ENCODE measurements at regions not wholly inside any gene's neighbourhood (a gene's known extent, or its start where the extent isn't known, plus 50 kb on each side); places are given as distances from the start of the nearest gene placed in this dataset.

DNA sequence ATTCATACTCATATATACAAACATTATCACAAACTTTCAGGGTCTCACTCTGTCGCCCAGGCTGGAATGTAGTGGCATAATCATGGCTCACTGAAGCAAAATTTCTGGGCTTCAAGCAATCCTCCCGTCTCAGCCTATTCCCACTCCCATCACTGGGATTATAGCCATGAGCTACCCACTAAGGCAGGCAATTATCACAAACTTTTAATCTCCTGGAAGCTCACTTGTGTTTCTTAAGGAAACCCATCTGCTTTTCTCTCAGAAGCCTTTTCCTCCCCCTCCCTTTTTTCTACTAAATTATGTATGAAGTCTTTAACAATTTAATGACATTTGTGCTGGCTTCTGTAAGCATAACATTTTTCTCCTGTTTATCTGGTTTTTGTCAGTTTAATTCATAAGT is 170.5 kb downstream of the AREG start:
- no peak for DNase-seq

DNA sequence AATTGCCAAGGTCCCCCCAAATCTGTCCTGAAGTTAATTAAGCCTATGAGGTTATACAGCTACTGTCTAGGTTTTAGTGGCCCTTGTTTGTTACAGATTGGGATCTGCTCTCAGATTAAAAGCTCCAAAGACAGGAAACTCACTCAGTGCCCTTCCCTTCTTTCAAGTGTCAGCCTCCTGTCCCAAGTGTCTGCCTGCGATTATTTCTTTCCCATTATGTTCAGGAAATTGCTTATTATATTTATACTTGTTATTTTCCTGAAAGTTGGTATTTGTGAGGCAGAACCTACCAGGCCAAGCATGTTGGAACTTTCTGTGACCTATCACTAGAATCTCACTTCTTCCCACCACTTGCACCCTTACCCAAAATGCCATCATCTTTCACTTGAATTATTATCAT is 173.2 kb downstream of the AREG start:
- DNase-seq: no peak

DNA sequence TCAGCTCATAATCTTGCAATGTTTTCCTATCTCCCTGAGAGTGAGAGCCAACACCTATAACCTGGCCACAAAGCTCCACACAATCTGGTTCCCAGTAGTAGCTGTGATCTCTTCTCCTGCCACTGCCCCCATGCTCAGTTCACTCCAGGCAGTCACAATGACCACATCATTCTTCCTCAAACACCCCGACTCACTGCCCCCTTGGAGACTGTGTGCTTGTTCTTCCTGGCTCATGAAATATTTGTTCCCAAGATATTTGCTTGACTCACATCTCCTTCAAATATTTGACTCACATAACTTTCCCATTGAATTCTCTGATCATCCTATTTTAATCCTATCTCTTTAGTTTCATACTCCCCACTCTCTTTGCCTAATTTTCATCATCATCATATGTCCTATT is 173.7 kb downstream of the AREG start:
- no peak for DNase-seq

DNA sequence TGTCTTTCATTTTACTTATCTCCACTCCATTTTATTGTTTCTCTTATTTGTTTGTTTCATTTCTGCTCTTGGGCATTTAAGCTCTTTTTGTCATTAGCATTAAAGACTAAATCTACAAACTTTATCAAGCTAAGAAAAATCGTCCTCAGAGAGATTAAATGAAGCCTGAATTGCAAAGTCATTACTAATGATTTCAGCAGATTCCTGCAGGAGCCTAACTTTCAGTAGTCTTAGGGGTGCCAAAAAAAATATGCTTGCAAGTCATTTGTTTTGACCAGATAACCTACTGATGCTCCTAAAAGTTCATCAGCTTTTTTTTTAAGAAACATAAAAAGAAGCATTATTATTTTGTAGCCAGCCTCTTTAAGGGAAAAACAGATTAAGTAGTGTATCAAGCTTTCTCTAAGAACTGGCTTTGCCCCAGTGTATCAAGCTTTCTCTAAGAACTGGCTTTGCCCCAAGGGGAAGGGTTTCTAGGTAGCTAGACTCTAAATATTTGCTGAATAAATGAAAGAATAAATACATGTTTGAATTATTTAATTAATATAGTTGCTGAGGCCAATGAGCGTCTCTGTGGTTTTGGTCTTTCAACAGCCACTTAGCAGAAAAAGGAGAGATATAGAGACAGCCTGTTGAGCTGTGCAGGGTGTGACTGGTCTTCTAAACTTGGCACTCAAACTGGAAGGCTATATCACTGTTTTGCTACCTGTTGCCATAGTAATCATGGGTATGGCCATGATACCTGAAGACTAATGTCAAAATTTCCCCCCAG is 174.2 kb downstream of the BTC start:
- DNase-seq: no peak

DNA sequence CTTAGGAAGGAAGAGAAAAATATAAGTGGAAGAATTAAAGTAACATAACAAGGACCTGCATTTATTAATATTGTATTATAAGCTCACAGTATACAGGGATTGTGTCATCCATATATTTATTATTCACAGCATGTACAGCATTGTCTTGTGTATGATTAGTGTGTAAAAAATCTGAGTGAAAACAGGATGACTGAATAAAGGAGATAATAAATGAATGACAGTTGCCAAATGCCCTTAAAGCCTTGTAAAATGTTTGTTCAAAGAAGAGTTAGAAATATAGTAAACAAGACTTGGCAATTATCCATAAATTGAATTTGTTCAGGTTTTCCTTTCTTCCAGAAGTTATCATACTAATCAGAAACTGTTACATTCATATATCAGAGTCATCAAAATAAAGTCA is 172.7 kb downstream of the BTC start:
- DNase-seq: no peak

DNA sequence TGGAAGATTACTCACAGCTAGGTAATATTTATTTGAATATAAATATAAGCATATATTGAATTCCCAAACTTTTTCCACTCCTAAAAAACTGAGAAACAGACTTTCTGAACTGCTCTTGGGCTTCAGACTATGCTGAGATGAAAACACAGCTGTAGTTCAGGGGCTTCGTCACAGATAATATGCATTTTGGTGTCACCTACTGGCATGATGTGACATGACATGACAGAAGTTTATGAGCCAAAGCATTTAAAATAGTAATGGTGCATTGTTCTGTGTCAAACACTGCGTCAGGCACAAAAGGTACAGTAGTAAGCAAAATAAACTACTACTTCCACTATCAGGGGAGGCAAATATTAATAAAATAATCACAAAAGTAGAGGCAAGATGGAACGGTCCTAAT is 171.3 kb downstream of the BTC start:
- peak in 1 of 5 experiments; percentile 19 for DNase-seq

DNA sequence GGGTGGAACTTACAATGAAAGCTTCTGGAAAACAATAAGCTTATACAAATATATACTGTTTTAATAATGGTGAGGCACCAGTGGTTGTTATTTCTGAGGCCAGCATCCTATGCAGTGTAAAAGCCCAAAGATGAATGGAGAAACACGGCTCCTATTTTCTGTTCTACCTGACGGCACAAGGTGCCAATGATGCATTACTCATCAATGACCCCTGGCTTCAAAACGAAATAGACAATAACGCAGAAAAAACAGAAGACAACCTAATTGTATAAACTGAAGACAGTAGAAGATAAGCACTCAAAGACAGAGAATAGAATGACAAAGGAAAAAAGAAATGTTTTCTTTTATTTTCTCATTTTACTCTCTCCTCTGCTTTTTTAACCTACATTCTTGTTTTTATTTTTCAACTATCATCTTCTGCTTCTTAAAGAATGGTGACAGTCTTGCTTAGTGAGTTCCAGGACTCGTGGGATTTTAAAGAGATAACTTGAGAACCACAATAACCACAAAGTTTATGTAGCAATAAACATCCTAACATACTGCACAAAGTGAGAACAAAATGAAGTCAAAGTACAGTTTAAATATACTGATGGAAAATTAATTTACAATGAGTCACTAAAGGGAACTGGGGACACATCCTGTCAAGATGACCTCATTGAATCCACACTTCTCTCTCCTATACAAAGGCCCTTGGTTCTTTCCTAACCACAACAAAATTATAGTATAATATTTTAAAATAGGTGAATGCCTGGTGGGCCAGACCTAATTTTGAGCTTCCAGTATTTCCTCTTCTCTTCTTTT is 169.8 kb downstream of the BTC start:
- peak in 1 of 5 experiments; percentile 6 for DNase-seq

DNA sequence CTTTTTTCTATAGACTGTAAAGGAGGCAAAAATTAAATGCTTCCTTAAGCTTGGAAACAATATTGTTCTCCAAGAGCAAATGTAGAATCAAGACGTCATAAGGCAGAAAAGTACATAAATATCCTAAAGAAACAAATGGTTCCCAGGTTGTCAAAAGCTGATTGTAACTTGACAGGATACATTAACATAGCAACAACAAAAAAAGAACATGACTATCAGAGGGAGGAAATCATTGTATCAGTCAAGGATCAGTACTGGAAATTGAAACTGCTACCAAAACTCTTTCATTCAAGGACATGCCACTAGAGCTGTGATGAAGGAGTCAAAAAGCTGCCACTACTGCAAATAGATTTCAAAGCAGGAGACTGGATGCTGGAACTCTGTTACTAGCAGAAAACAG is 168.3 kb downstream of the BTC start:
- DNase-seq: no peak

DNA sequence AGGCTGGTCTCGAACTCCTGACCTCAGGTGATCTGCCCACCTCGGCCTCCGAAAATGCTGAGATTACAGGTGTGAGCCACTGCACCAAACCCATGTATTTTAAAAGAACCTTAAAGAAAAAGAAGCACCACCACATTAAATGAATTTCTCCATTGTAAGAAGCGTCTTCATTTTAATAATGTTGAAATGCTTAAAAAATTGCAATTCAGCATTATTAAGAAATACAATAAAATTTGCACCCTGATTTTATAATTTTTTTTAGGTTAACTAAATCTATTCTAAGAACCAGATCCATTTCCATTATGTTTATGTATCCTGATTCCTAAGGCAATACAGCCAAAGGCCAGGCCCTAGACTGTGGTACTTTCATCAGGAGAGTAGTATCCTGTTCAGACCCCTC is 167.2 kb downstream of the BTC start:
- no peak for DNase-seq

DNA sequence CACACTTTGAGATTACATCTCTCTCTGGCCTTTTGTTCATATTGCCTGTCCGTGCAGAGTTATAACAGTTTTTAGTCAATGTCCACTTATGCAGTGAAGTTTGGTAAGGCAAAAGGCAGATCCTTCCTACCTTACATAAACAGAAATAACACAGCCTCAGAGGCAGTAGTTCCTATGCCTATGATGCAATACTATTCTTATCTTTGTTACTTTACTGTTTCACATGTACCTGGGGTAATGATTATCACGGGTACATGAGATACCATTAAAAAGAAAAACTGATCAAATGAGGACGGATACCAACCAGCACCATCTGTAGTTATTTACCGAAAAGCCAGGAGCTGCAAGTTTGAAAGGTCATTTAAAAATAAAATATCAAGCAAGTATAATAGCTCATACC is 166.8 kb downstream of the BTC start:
- DNase-seq: no peak

DNA sequence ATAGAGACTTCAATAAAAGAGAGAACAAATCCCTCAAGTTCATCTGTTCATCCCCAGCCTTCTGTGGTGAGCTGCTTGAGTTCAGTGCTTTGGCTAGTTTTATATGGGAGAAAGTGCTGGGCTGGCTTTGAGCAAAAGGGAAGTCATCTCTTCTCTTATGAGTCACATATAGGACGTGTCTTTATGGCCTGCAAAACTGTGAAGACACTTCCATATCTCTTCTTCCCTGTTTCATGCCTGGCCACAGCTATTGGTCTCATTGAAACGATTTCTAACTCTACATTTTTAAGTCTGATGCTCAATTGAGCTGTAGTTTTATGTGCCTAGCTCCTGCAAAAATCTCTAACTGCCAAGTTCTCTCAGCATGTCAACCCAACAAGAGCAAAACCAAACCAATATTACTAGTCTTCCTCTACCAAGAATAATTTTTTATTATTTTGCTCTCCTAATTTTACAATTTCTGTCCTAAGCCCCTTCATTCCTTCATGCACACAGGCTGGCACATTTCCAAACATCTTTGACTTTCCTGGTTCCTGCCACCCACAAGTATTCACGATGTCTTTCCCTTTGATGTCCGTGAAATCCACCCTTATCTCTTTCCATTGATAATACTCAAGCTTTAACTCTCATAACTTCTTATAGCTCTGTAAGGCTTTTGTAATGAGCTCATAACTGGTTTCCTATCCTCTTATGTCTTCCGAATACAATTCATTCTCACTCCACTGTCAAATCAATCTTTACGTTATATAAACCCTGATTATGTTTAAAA is 165.3 kb downstream of the BTC start:
- DNase-seq: no peak

DNA sequence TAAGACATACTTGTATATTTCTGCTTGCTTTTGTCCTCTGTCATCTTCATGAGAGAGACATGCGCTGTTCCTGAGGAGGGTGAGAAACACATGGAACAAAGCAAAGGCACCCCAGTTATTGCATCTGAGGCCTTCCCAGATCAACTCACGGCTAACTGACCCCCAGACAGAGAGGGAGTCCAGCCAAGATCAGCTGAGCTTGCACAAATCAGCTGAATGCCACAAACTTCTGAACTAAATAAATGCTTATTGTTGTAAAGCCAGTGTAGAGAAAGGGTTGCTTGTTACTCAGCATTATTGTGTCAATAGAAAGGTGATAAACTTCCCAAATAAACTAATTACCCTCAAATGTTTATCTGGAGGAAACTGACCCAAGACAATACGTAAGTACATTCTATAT is 163.8 kb downstream of the BTC start:
- DNase-seq: no peak

DNA sequence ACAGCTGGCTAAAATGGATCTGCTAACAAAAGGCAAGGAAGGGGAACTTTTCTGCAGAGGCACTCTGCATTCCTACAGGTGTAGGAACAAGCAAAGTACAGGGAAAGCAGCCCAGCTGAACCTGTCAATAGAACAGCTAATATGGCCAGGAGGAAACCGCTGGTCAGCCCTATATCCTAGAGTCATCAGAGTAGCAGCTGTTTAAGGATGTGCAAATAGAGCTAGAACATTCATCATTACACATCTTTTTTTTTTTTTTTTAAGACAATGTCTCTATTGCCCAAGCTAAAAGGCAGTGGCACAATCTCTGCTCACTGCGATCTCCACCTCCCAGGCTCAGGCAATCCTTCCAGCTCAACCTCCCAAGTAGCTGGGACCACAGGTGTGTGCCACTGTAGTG is 163.0 kb downstream of the BTC start:
- no peak for DNase-seq

DNA sequence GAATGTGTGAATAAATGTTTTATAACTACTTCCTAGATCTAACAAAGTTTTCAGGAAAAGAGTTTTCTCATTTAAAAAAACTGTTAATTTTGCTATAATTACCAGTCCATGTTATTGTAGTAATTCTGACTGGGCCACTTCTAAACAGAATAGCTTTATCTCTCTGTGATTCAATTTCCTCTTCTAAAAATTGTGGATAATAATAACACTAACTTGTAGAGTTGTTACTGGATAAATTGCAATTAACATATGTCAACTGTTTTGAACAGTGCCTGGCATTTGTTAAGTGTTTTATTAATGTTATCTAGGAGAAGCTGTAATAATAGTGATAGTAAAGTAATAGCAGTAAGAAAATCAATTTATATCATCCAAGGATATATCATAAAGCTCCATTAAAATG is 162.3 kb downstream of the BTC start:
- no peak for DNase-seq

DNA sequence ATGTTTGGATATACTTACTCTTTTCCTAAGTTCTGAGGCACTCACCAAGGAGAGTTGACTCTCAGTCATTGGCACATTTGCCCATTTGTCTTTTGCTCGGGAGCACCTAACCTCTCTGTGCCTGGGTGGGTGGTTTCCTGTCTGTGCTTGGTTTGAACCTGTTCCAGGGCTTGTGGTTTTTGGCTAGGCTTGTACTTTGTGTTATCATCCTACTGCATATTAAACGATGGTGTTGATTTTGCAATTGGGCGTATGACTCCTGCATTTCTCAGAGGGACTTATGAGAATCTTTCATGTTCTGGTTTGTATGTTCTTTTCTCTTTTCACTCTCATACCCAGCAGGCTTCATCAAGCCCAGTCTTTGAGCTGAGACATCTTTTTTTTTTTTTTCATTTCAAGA is 161.7 kb downstream of the BTC start:
- peak in 2 of 5 experiments; percentile 0 to 5 for DNase-seq

DNA sequence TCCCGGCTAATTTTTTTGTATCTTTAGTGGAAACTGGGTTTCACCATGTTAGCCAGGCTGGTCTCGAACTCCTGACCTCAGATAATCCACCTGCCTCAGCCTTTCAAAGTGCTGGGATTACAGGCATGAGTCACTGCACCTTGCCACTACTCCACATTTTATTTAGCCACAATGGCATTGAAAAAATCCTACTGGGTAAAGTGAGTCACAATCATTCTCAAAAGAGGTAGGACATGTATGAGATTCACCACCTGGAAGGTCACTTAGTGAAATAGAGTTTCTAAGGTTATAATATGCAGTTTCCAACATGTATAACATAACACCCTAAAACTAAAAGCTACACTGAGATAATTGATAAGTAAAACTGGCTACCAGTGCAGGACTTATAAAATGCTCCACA is 159.2 kb downstream of the BTC start:
- DNase-seq: no peak

DNA sequence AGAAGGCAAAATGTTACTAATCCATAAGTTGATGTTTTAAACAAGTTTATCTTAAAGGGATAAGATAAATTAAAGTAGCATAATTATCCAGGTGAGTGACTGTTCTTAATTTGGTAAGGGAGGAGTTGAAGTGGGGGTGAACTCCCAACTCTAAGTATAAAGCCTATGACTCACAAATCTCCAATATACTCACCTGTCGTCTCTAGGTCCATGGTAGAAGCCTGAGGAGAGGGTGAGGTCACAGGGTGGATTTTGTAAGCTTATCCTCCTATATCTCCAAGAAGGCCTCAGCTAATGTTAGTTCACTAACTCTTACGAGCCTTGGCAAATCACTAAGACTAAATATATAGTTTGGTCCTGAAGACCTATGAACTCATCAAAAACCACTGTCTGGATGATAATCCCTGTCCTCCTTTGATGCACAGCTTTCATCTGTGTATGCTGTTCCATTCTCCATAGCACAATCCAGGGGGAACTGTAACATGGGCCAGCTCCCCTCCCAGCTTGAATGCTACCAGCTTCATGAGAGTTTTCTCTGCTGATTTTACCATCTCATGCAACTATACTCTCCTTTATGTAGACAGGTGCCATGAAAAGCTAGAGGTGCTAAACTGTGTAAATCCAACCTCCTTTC is 158.7 kb downstream of the BTC start:
- no peak for DNase-seq

DNA sequence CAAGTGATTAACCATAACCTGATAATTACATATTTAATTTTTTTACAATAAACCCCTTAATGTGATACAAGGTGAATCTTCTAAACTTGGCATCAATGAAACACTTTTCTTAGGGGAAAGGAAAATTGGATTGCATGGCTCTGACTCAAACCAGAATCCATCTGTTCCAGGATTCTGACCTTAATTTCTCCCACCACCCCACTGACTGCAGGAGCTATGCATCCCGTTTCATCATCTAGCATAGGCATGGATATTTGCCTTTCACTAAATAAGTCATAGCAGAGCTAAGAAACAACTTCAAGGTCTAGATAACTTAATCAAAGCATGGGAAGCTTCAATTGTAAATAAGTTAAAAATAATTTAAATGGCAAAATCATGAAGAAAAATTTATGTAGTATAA is 156.3 kb downstream of the BTC start:
- no peak for DNase-seq

DNA sequence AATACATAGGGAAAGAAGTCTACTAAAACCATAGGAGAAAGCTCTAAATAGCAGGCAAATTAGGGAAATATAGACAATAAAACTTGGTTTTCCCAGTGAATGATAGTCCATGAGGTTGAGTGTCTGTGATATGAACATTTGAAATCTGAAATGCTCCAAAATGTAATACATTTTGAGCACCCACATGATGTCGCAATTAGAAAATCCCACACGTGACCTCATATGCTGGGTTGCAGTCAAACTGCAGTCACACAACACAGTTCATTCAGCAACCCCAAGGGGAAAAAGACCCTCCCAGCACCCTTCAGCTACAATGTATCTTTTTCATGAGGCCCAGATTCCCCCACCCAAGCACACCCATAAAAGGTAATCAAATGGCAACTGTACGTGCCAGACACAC is 155.6 kb downstream of the BTC start:
- no peak for DNase-seq

DNA sequence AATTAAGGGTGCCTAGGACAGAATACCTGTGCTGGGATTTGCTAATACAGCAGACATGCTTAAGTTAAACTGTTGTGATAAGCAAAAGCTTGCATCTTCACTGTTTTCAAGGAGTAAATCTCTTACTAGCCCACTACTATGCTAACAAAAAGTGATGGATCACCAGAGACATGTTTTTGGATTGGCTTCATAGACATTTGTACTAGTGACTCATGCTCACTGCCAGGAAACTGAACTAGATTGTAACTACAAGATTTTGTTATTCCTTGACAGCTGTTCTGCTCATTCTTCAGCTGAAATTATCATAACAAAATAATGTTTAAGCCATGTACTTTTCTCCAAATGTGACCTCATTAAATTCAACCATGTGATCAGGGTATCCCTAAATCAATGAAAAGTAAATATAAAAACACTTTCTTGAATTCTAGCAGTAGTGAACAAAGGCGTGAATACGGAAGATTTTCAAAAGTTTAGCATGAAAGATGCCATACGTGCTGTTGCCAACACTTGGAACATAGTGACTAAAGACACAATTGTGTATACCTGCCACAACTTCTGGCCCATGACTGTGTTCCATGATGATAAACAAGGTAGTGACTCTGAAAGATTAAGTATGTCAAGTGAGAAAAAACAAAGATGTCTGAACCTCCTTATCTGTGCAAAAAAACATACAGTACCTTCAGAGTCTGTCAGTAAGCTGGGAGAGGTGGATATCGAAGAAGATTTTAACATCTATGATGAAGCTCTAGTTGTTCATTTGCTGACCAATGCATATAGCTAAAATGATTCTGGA is 154.0 kb downstream of the BTC start:
- DNase-seq: no peak

DNA sequence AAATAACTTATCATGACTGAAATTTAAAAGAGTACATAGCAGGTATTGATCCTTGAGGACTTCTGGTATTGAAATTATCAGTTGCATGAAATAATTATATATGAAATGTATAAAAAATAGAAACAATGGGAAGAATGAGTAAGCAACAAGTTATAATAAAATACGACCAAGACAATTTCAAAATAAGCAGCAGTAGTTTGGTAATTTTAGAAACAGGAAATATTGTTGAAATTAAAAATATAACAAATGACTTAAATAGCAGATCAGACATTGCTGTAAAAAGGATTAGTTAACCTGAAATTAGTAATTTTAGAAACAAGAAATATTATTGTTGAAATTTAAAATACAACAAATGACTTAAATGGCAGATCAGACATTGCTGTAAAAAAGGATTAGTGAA is 152.3 kb downstream of the BTC start:
- DNase-seq: no peak

DNA sequence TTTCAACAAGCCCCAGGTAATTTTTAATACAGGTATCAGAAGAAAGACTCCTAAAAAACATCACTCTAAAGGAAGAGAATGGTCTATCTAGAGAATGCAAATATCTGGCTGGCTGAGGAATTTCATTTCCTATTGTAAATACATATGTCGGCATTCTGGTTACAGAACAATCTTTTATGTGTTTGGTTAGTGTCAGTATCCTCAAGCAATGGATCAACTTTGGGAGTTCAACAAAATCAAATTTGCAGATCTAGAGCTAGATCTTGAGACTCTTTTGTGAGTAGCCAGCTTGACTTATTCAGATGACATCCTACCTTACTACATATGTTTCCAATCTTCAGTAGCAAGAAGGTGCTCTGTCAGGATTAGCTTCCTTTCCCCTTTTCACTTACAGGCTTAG is 145.1 kb downstream of the BTC start:
- no peak for DNase-seq

Data from T-helper 2 cell (primary cell).